Activated B cell treated with CpG ODN at 0.5 μM for 24 hours (primary cell): ENCODE measurements at regions not wholly inside any gene's neighbourhood (a gene's known extent, or its start where the extent isn't known, plus 50 kb on each side); places are given as distances from the start of the nearest gene placed in this dataset.

Experiments
- ATAC-seq: fragments of 200-7000 bp; cut with Tn5 transposase; one replicate; pipeline ENCODE4 v1.10.0; 2021; ENCODE audit warnings: low read depth, mild to moderate bottlenecking, moderate library complexity
- CTCF ChIA-PET: fragments of 350-600 bp; sonication (Branson Sonifier 250); formaldehyde crosslinking; loops from one replicate; lab custom pipeline; 2021; ENCODE audit warnings: antibody characterized with exemption; lab: Charles Lee
- POLR2A ChIA-PET: fragments of 350-600 bp; sonication (Branson Sonifier 250); formaldehyde crosslinking; loops from one replicate; lab custom pipeline; 2021; ENCODE audit warnings: antibody characterized with exemption; lab: Charles Lee
- DNase-seq: peaks from one replicate; pipeline ENCODE4 v3.0.0; 2022
- H3K27ac Mint-ChIP-seq: one replicate; pipeline ENCODE4 v1.8.0; 2020; ENCODE audit warnings: mixed read lengths
- H3K27me3 Mint-ChIP-seq: one replicate; pipeline ENCODE4 v1.8.0; 2021; ENCODE audit warnings: mixed read lengths
- H3K36me3 Mint-ChIP-seq: one replicate; pipeline ENCODE4 v1.8.0; 2021; ENCODE audit warnings: low read depth, mixed read lengths
- H3K4me1 Mint-ChIP-seq: one replicate; pipeline ENCODE4 v1.8.0; 2021; ENCODE audit warnings: mixed read lengths
- H3K4me3 Mint-ChIP-seq: one replicate; pipeline ENCODE4 v1.8.0; 2020; ENCODE audit warnings: mild to moderate bottlenecking, mixed read lengths
- H3K9me3 Mint-ChIP-seq: one replicate; pipeline ENCODE4 v1.8.0; 2020; ENCODE audit warnings: mixed read lengths
- intact Hi-C: fragments of 100-400 bp; cut with micrococcal nuclease; formaldehyde crosslinking; loops from one replicate; pipeline ENCODE4 v1.15.1; 2024
- TF ChIP-seq, protein P1 (sequence below): fragments of 200-600 bp; IDR thresholded peaks from one replicate; pipeline ENCODE4 v1.8.0; 2022; ENCODE audit warnings: antibody characterized with exemption, mild to moderate bottlenecking

DNA sequence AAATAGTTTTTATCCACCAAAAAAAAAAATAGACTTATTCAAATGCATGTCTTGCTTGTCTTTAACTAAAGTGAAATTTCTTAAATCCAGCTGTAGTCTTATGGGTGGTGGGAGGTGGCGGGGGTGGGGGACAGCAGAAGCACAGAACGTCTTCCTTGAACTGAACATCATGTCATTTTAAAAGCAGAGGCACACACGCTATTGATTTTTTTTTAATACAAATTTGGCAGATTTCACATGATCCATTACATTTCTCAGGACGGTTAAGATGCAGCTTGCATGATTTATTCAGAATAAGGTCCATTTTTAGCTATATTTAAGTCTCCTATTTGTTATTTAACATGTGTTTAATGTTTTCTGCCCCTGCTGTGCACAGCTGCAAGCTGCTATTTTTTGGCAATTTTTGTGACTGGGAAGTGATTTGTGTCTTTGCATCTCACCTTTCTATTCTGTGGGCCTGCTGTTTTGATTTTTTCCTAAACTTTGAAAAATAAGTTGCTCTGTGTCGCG lies 274.0 kb downstream of the TSHZ3 start:
- POLR2A ChIA-PET, result no interaction called here
- intact Hi-C loops, result no loop called here
- no peaks in the 10 kb centered on the region for H3K4me1 Mint-ChIP-seq
- no peaks in the 10 kb centered on the region for H3K9me3 Mint-ChIP-seq
- no peak for DNase-seq
- no peak overlapping the region for H3K4me3 Mint-ChIP-seq
- H3K36me3 Mint-ChIP-seq, result no peaks in the 10 kb centered on the region
- CTCF ChIA-PET, result no interaction called here
- TF ChIP-seq, protein P1, sequence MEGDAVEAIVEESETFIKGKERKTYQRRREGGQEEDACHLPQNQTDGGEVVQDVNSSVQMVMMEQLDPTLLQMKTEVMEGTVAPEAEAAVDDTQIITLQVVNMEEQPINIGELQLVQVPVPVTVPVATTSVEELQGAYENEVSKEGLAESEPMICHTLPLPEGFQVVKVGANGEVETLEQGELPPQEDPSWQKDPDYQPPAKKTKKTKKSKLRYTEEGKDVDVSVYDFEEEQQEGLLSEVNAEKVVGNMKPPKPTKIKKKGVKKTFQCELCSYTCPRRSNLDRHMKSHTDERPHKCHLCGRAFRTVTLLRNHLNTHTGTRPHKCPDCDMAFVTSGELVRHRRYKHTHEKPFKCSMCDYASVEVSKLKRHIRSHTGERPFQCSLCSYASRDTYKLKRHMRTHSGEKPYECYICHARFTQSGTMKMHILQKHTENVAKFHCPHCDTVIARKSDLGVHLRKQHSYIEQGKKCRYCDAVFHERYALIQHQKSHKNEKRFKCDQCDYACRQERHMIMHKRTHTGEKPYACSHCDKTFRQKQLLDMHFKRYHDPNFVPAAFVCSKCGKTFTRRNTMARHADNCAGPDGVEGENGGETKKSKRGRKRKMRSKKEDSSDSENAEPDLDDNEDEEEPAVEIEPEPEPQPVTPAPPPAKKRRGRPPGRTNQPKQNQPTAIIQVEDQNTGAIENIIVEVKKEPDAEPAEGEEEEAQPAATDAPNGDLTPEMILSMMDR, result no peak
- no peaks in the 10 kb centered on the region for H3K27me3 Mint-ChIP-seq
- H3K27ac Mint-ChIP-seq, result no peak overlapping the region
- no peak for ATAC-seq

DNA sequence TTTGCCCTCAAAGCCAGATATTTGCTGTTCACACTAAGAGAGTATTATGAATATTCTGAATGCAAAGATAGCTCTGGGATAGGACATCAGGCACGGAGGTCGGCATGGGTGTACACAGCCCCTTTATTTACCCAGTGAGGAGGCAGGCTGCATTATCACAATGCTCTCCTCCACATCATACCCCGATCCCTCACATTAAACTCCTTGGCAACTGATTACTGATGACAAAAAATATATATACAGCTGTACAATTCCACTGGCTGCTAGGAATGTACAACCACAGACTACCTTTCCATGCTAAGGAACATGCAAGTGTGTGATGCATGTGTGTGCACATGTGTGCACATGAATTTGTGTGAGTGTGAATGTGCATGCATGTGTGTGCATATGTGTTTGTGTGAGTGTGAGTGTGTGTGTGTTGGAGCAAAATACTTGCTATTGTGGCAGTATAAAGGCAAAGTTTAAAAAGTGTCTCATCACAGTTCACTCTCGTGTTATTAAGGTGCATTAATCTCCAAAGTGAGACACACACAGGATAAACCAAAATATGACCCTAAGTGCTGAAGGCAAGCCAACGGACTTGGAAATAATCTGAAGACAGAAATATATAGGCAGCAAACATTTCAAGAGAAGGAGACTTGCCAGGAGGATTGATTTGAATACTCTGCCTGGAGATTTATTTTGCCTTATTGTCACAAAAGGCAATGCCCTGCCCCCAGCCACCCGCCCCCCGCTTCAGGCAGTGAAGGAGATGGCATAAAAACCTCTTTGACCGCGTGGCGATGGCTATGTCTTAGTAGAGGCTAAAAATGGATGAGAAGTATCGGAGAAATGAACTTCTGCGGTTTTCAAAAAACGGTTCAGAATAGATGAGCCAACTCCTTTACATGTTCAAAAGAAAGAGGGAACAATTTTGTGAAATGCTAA lies 274.8 kb downstream of the TSHZ3 start:
- TF ChIP-seq, protein P1, result no peak
- intact Hi-C loops, result no loop called here
- H3K27me3 Mint-ChIP-seq, result no peaks in the 10 kb centered on the region
- ATAC-seq, result no peak
- H3K4me1 Mint-ChIP-seq, result no peaks in the 10 kb centered on the region
- no peaks in the 10 kb centered on the region for H3K9me3 Mint-ChIP-seq
- no peaks in the 10 kb centered on the region for H3K36me3 Mint-ChIP-seq
- H3K4me3 Mint-ChIP-seq, result no peak overlapping the region
- H3K27ac Mint-ChIP-seq, result no peak overlapping the region
- DNase-seq, result no peak
- ChIA-PET POLR2A (no interaction called here), CTCF (no interaction called here)

DNA sequence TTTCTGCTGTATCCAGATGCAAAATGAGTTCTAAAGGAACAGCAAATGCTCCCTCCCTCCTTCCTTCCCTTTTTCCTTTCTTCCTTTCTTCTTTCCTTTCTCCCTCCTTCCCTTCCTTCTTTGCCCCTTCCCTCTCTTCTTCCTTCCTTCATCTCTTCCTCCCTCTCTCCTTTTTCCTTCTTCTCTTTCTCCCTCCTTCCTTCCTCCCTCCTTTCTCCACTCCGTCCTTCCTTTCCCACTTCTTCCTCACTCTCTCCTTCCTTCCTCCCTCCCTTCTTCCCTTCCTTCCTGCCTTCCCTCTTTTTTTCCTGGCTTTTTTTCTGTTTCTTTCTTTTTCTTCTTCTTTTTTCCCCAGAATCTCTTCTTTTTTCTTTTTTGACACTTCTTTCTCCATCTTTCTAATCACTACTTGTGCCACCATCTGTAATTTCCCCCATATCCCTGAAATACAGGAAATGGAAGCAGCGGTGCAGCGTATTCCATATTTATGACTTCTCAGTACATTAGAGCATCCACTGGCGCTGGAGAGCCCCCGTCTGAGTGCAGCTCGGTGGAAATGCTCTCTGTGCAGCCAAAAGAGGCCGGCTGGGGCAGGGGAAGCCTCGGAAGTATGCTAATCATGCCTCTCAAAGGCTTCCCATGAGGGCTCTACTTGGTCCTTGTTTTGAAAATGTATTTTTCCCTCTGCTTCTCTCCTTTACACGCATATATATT lies 275.6 kb downstream of the TSHZ3 start:
- intact Hi-C loops, result no loop called here
- no peaks in the 10 kb centered on the region for H3K9me3 Mint-ChIP-seq
- no peak for DNase-seq
- H3K36me3 Mint-ChIP-seq, result no peaks in the 10 kb centered on the region
- ATAC-seq, result no peak
- no peak overlapping the region for H3K4me3 Mint-ChIP-seq
- POLR2A ChIA-PET, result no interaction called here
- no peaks in the 10 kb centered on the region for H3K4me1 Mint-ChIP-seq
- CTCF ChIA-PET, result no interaction called here
- TF ChIP-seq, protein P1, result no peak
- no peak overlapping the region for H3K27ac Mint-ChIP-seq
- H3K27me3 Mint-ChIP-seq, result no peaks in the 10 kb centered on the region

GRCh38 chr19:31072451-31072850 lies 276.8 kb downstream of the TSHZ3 start:
- POLR2A ChIA-PET, result no interaction called here
- intact Hi-C loops, result no loop called here
- TF ChIP-seq, protein P1, result no peak
- no peaks in the 10 kb centered on the region for H3K9me3 Mint-ChIP-seq
- CTCF ChIA-PET, result no interaction called here
- DNase-seq (no peak), ATAC-seq (no peak)
- H3K4me3 Mint-ChIP-seq, result no peak overlapping the region
- H3K27ac Mint-ChIP-seq, result no peak overlapping the region
- no peaks in the 10 kb centered on the region for H3K36me3 Mint-ChIP-seq
- no peaks in the 10 kb centered on the region for H3K4me1 Mint-ChIP-seq
- H3K27me3 Mint-ChIP-seq, result no peaks in the 10 kb centered on the region
